GM13977 (cell line): ENCODE measurements at regions not wholly inside any gene's neighbourhood (a gene's known extent, or its start where the extent isn't known, plus 50 kb on each side); places are given as distances from the start of the nearest gene placed in this dataset.

Experiments used
- DNase-seq: peaks from one replicate; pipeline ENCODE4 v3.0.0; 2012; ENCODE audit warnings: low spot score
- CTCF ChIP-seq: IDR thresholded peaks from 2 replicates; pipeline ENCODE4 v1.5.1; 2012; ENCODE audit warnings: mild to moderate bottlenecking, control low read depth; ENCODE audit not compliant: insufficient read depth; ENCODE audit errors: extremely low read depth, missing control alignments
- in situ Hi-C: fragments of 300-500 bp; cut with MboI; formaldehyde crosslinking; loops from one replicate; pipeline ENCODE4 v1.12.0; 2022; ENCODE audit warnings: low sequenced_read_pairs, low pct_unique_long_range_greater_than_20kb, mixed read lengths, inconsistent platforms; ENCODE audit not compliant: unreplicated experiment

DNA sequence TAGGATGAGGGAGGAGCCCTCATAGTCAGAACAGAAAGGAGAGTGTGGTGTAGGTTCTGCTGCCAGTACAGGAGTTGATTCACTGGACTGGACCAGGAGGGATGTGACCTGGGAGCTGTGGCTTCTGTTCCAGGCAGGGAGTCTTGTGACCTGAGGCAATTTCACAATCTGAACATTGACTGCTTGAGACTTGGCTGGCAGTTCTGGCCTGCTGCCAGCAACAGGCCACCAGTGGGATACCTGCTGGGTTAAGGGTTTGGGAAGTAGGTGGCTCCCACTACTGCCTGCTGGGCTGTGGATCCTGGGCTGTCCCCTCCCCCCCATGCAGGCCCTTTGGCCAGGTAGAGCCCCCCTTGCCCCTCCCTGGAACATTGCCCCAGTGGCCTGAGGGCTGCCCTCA is 268.6 kb upstream of the ARRDC3 start:
- no peak for DNase-seq
- in situ Hi-C loops = no loop called here
- no peak for TF ChIP-seq CTCF

- no peak for DNase-seq
- in situ Hi-C loops = no loop called here
- no peak for TF ChIP-seq CTCF
Measured at GRCh38 chr5:91645347-91645746, 262.2 kb upstream of the ARRDC3 start.

DNA sequence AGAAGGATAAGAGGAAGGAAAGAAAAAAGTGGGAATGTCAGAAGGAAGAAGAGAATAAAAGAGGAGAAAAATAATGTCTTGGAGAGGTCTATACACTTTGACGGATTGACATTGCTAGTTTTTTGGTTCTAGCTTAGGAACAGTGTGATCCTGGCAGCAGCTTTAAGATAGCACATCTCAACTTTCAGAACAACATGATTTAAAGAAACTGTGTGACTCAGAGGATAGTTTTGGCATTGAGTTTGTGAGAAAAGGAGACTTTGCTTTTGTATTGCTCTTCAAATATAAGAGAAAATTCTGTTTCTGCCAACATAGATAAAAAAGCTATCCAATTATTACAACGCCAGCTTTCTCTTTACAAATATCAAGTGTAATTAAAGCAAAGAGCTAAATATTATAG is 260.7 kb upstream of the ARRDC3 start:
- no peak for TF ChIP-seq CTCF
- in situ Hi-C loops = no loop called here
- DNase-seq = no peak

DNA sequence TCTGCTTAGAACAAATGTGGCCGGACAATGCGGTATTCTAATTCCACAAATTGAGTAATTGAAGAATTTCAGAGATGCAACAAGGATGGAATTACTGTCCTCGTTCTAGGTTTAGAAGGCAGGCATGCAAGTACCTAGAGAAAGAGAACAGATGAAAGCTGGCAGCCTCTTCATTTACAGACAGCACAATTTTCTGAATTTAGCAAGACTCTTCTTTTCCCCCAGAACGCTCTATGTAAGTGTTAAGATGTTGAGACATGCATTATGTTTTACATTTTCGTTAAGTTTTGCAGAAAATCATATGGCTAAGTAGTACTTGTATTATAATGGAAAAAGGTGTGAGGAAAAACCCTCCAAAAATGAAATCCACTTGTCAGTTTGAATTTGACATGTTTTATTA is 259.5 kb upstream of the ARRDC3 start:
- in situ Hi-C loops = no loop called here
- DNase-seq = no peak
- no peak for TF ChIP-seq CTCF

DNA sequence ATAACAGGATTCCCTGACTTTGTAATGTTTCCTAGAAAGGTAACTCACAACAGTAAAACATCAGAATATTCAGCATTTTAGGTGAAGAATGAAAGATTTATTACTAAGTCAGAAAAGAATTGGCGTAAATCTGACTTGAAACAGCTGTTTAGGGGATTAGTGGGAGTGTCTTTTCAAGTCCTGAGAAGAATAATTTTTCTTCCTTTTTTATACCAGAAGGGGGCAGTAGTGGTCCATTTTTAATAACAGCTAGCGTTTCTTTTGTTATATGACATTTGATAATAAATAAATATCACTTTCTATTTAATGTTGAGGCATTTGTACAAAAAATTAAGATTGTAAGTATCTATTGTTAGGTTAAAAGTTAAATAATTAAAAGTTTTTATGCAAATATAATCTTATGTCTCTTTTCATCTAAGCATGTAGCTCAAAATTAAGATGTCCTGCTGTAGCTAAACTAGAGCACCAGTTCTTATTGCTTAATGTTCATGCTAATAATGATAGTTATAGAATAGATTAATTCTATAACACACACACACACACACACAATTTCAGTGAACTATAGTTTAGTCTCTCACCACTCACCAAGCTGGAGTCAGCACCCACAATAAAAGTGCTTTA is 258.7 kb upstream of the ARRDC3 start:
- in situ Hi-C loops = no loop called here
- TF ChIP-seq CTCF = peak; percentile 52
- DNase-seq = peak; percentile 11

DNA sequence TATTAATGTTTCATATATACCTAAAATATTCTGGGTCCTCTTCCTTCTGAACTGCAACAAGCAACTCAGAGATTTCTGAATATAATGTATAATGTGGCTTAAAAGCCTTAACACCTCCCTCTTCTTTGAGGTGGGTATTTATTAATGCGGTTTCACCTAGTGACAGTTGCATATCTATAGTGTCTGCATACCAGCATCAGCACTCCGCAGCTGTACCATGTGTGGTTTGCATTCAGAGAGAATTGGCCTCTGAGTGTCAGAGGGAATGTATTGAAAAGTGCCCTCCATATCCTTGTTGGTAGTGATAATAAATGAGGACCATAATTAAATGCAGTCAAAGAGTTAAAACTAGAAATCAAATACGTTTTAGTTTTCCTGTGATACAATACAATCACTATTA is 256.6 kb upstream of the ARRDC3 start:
- TF ChIP-seq CTCF = no peak
- in situ Hi-C loops = no loop called here
- DNase-seq = no peak

GRCh38 chr5:91638010-91638409 is 254.9 kb upstream of the ARRDC3 start:
- in situ Hi-C loops = no loop called here
- no peak for DNase-seq
- no peak for TF ChIP-seq CTCF
